A549 (cell line): ENCODE measurements at regions not wholly inside any gene's neighbourhood (a gene's known extent, or its start where the extent isn't known, plus 50 kb on each side); places are given as distances from the start of the nearest gene placed in this dataset.

Source experiments
- ATAC-seq, 2 experiments: fragments of 200-7000 bp in 1 of 2; fragments of >200 bp in 1 of 2; cut with Nextera tagmentation in 1 of 2; cut with Tn5 transposase in 1 of 2; 3 replicates each; pipeline versions ENCODE4 v1.8.0 to v1.9.1; 2018 to 2020; ENCODE audit warnings: mild to moderate bottlenecking in 1 of 2, moderate library complexity in 1 of 2
- CTCF ChIA-PET: fragments of 300-600 bp; sonication (Branson Sonifier 250); formaldehyde crosslinking; extraction: SDS; loops from one replicate; lab custom pipeline; 2021; ENCODE audit warnings: antibody characterized with exemption, inconsistent platforms; lab: Yijun Ruan, JAX
- POLR2A ChIA-PET: fragments of 350-600 bp; formaldehyde crosslinking; extraction: SDS; loops from one replicate; lab custom pipeline; 2021; ENCODE audit warnings: antibody characterized with exemption, inconsistent platforms; lab: Yijun Ruan, JAX
- DNase-seq, 2 experiments: peaks; one replicate each; pipeline versions ENCODE4 v3.0.0 to v3.0.0-alpha.2; 2011 to 2016; ENCODE audit warnings: low read depth in 1 of 2, low spot score in 1 of 2
- FAIRE-seq: peaks from 2 replicates; lab custom pipeline; 2011; peaks lifted over from hg19 to GRCh38; lab: Jason Lieb, UNC
- H3K27ac ChIP-seq, 2 experiments: fragments of >200 bp; sonication (Bioruptor Twin); formaldehyde crosslinking; 3 replicates each; pipeline ENCODE4 v1.5.1; 2016 to 2017
- H3K4me1 ChIP-seq: fragments of >200 bp; sonication (Bioruptor Twin); formaldehyde crosslinking; 3 replicates; pipeline ENCODE4 v1.6.1; 2016
- H3K4me2 ChIP-seq: fragments of >200 bp; sonication (Bioruptor Twin); formaldehyde crosslinking; 3 replicates; pipeline ENCODE4 v1.6.1; 2016
- H3K4me3 ChIP-seq: fragments of >200 bp; sonication (Bioruptor Twin); formaldehyde crosslinking; 3 replicates; pipeline ENCODE4 v1.5.1; 2016
- H3K9me3 ChIP-seq: fragments of >200 bp; sonication (Bioruptor Twin); formaldehyde crosslinking; 3 replicates; pipeline ENCODE4 v1.6.1; 2016
- BHLHE40 ChIP-seq: IDR thresholded peaks from 2 replicates; pipeline ENCODE4 v1.6.1; 2012; ENCODE audit warnings: low read depth, low read length, inconsistent platforms
- CBX8 ChIP-seq: fragments of 200-600 bp; sonication (generic); IDR thresholded peaks from 2 replicates; pipeline ENCODE4 v1.6.1; 2016
- CEBPB ChIP-seq, 2 experiments: fragments of >200 bp in 1 of 2; sonication (Bioruptor Twin) in 1 of 2; formaldehyde crosslinking in 1 of 2; IDR thresholded peaks; 2 replicates each; pipeline ENCODE4 v1.6.1; 2012 to 2016
- EHF ChIP-seq: fragments of 250-450 bp; sonication (Bioruptor Pico); IDR thresholded peaks from 2 replicates; pipeline ENCODE4 v1.5.0; 2020; ENCODE audit warnings: mild to moderate bottlenecking
- FOSL2 ChIP-seq, 2 experiments: fragments of 450-650 bp in 1 of 2; fragments of >200 bp in 1 of 2; sonication (Bioruptor Twin) in 1 of 2; formaldehyde crosslinking; IDR thresholded peaks; 2 replicates each; pipeline versions ENCODE4 v1.5.0 to v1.6.1; 2016 to 2020; ENCODE audit warnings: mild to moderate bottlenecking in 1 of 2, moderate library complexity in 1 of 2
- FOXS1 ChIP-seq: fragments of 250-450 bp; sonication (Bioruptor Pico); IDR thresholded peaks from 2 replicates; pipeline ENCODE4 v1.5.0; 2020; ENCODE audit warnings: mild to moderate bottlenecking, moderate library complexity
- GATA3 ChIP-seq: IDR thresholded peaks from 2 replicates; pipeline ENCODE4 v1.6.1; 2012; ENCODE audit warnings: borderline replicate concordance
- HDAC2 ChIP-seq: fragments of 200-600 bp; sonication (generic); IDR thresholded peaks from 2 replicates; pipeline ENCODE4 v1.6.1; 2016
- KDM1A ChIP-seq: fragments of 200-600 bp; sonication (generic); IDR thresholded peaks from 2 replicates; pipeline ENCODE4 v1.6.1; 2016; ENCODE audit warnings: low read depth, mild to moderate bottlenecking
- NR3C1 ChIP-seq: fragments of >200 bp; sonication (Bioruptor Twin); formaldehyde crosslinking; IDR thresholded peaks from 3 replicates; pipeline ENCODE4 v1.6.1; 2017
- PBX3 ChIP-seq: IDR thresholded peaks from 2 replicates; pipeline ENCODE4 v1.6.1; 2012
- PHF8 ChIP-seq: fragments of 200-600 bp; sonication (generic); IDR thresholded peaks from 2 replicates; pipeline ENCODE4 v1.6.1; 2016; ENCODE audit warnings: low read depth, mild to moderate bottlenecking, antibody characterized with exemption, moderate library complexity, borderline replicate concordance
- POLR2AphosphoS2 ChIP-seq: conservative IDR thresholded peaks from 2 replicates; pipeline ENCODE4 v1.6.1; 2012; ENCODE audit warnings: low read length, improper control_type of control experiment, inconsistent platforms
- SMC3 ChIP-seq: fragments of >200 bp; sonication (Bioruptor Twin); formaldehyde crosslinking; IDR thresholded peaks from 3 replicates; pipeline ENCODE4 v1.6.1; 2018; ENCODE audit warnings: inconsistent platforms
- TFCP2L1 ChIP-seq: fragments of 250-450 bp; sonication (Bioruptor Pico); IDR thresholded peaks from 2 replicates; pipeline ENCODE4 v1.5.0; 2021; ENCODE audit warnings: mild to moderate bottlenecking
- TP53 ChIP-seq: fragments of 250-450 bp; sonication (Bioruptor Pico); IDR thresholded peaks from 2 replicates; pipeline ENCODE4 v1.5.0; 2021; ENCODE audit warnings: mild to moderate bottlenecking, moderate library complexity
- USF2 ChIP-seq: fragments of 450-650 bp; IDR thresholded peaks from 2 replicates; pipeline ENCODE4 v1.6.1; 2014; ENCODE audit warnings: antibody characterized with exemption
- ZC3H11A ChIP-seq: fragments of 450-650 bp; IDR thresholded peaks from 2 replicates; pipeline ENCODE4 v1.6.1; 2014; ENCODE audit warnings: antibody characterized with exemption, mild to moderate bottlenecking
- ZFP36 ChIP-seq: fragments of 450-650 bp; IDR thresholded peaks from 2 replicates; pipeline ENCODE4 v1.6.1; 2014; ENCODE audit warnings: borderline replicate concordance; ENCODE audit not compliant: partially characterized antibody
- ZSCAN20 ChIP-seq: fragments of 250-450 bp; sonication (Bioruptor Pico); IDR thresholded peaks from 2 replicates; pipeline ENCODE4 v1.8.0; 2022; ENCODE audit warnings: mild to moderate bottlenecking, moderate library complexity
- WGBS: methylation state at CpG from one replicate; pipeline ENCODE4 v1.1.6; 2017; ENCODE audit errors: missing lambda C conversion rate; 5-methylcytosine and 5-hydroxymethylcytosine counted together
- TF ChIP-seq, protein P1 (sequence below): fragments of 250-450 bp; sonication (Bioruptor Pico); IDR thresholded peaks from 2 replicates; pipeline ENCODE4 v1.5.0; 2021; ENCODE audit warnings: mild to moderate bottlenecking, moderate library complexity, borderline replicate concordance

- DNase-seq (no peak), ATAC-seq (no peak), FAIRE-seq (no peak)
- no peak overlapping the region for H3K4me2 ChIP-seq
- ChIA-PET CTCF (interaction anchor here (1.5 kb wide), 1 partner anchor 14 kb away, joined by 3 read pairs; no protein-coding TSS in a partner anchor), POLR2A (no interaction called here)
- H3K27ac ChIP-seq = no peak overlapping the region
- H3K4me1 ChIP-seq = no peaks in the 10 kb centered on the region
- H3K4me3 ChIP-seq = no peak overlapping the region
- 0 out of 3 replicates have a peak, but pooled peaks cover 4% of the 10 kb centered on the region for H3K9me3 ChIP-seq
- WGBS = 69% methylated on average over 16 of the region's 17 CpGs
- no peak for TF ChIP-seq CBX8
- peak; percentile 42 for TF ChIP-seq ZFP36
- no peak for TF ChIP-seq BHLHE40
- no peak for TF ChIP-seq PHF8
- no peak for TF ChIP-seq USF2
Measured at GRCh38 chr9:126068534-126069230, 257.9 kb upstream of the MVB12B start.

GRCh38 chr9:126069400-126069955 is 257.2 kb upstream of the MVB12B start:
- DNase-seq (no peak), FAIRE-seq (no peak), ATAC-seq (no peak)
- Histone ChIP-seq H3K9me3 (0 out of 3 replicates have a peak, but pooled peaks cover 4% of the 10 kb centered on the region), H3K27ac (no peak overlapping the region), H3K4me2 (no peak overlapping the region), H3K4me1 (no peaks in the 10 kb centered on the region), H3K4me3 (no peak overlapping the region)
- POLR2A ChIA-PET = no interaction called here
- TF ChIP-seq GATA3 (no peak), HDAC2 (no peak), SMC3 (no peak), EHF (CRISPR knock-in tag) (no peak), CEBPB (IDR thresholded peaks at IDR 0.05) (no peak), PBX3 (no peak), TFCP2L1 (CRISPR knock-in tag) (no peak), POLR2AphosphoS2 (no peak), TP53 (CRISPR knock-in tag) (no peak), ZSCAN20 (no peak), USF2 (no peak), NR3C1 (no peak), CBX8 (no peak), ZC3H11A (no peak), FOSL2 (IDR thresholded peaks at IDR 0.05) (no peak), FOSL2 (CRISPR knock-in tag; IDR thresholded peaks at IDR 0.05) (no peak), FOXS1 (CRISPR knock-in tag) (no peak), KDM1A (no peak)
- TF ChIP-seq, protein P1, sequence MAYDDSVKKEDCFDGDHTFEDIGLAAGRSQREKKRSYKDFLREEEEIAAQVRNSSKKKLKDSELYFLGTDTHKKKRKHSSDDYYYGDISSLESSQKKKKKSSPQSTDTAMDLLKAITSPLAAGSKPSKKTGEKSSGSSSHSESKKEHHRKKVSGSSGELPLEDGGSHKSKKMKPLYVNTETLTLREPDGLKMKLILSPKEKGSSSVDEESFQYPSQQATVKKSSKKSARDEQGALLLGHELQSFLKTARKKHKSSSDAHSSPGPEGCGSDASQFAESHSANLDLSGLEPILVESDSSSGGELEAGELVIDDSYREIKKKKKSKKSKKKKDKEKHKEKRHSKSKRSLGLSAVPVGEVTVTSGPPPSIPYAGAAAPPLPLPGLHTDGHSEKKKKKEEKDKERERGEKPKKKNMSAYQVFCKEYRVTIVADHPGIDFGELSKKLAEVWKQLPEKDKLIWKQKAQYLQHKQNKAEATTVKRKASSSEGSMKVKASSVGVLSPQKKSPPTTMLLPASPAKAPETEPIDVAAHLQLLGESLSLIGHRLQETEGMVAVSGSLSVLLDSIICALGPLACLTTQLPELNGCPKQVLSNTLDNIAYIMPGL (CRISPR knock-in tag) = no peak
- CTCF ChIA-PET = interaction anchor here (1.5 kb wide), 1 partner anchor 15 kb away, joined by 3 read pairs; no protein-coding TSS in a partner anchor
- WGBS = 40% methylated on average over 9 of the region's 9 CpGs
